ENCODE measurements at regions not wholly inside any gene's neighbourhood (a gene's known extent, or its start where the extent isn't known, plus 50 kb on each side); places are given as distances from the start of the nearest gene placed in this dataset.

- TF ChIP-seq POLR2AphosphoS5 (IDR thresholded peaks at IDR 0.05; ENCODE audit: borderline replicate concordance, low read depth, low read length): no peak
- no peak for TF ChIP-seq EZH2 (IDR thresholded peaks at IDR 0.05)
These were observed 151.0 kb upstream of the DKK2 start for GRCh38 chr4:107187091-107187490.

All from SK-N-MC (cell line).